SU-DHL-6 (cell line): ENCODE measurements at regions not wholly inside any gene's neighbourhood (a gene's known extent, or its start where the extent isn't known, plus 50 kb on each side); places are given as distances from the start of the nearest gene placed in this dataset.

Experiments
- H2AFZ ChIP-seq: fragments of 200-600 bp; sonication (generic); 2 replicates; pipeline ENCODE4 v1.6.1; 2014; ENCODE audit warnings: low read depth, mild to moderate bottlenecking, moderate library complexity, mixed read lengths, antibody characterized with exemption, low read length; ENCODE audit not compliant: severe bottlenecking
- H3F3A ChIP-seq: fragments of 200-600 bp; shearing (Covaris generic); 2 replicates; pipeline ENCODE4 v1.6.0; 2016; ENCODE audit warnings: antibody characterized with exemption, mild to moderate bottlenecking; ENCODE audit not compliant: insufficient read depth
- H3K27ac ChIP-seq: fragments of 200-600 bp; sonication (generic); 2 replicates; pipeline ENCODE4 v1.5.1; 2016; ENCODE audit warnings: low read depth, mild to moderate bottlenecking, low read length, moderate library complexity, mixed read lengths
- H3K27me3 ChIP-seq: fragments of 200-600 bp; sonication (generic), shearing (Covaris generic); 2 replicates; pipeline ENCODE4 v1.6.0; 2014; ENCODE audit warnings: mild to moderate bottlenecking, low read length
- H3K36me3 ChIP-seq: fragments of 200-600 bp; sonication (generic); 2 replicates; pipeline ENCODE4 v1.6.1; 2014; ENCODE audit warnings: mild to moderate bottlenecking, low read length, mixed read lengths
- H3K4me2 ChIP-seq: fragments of 300-600, 200-600 bp; shearing (Covaris generic), sonication (generic); 2 replicates; pipeline ENCODE4 v1.6.0; 2014; ENCODE audit warnings: low read length, low read depth, mild to moderate bottlenecking; ENCODE audit not compliant: poor library complexity, severe bottlenecking
- H3K4me3 ChIP-seq: fragments of 200-600 bp; sonication (generic); 2 replicates; pipeline ENCODE4 v1.5.1; 2014; ENCODE audit warnings: antibody characterized with exemption, low read length, mild to moderate bottlenecking, mixed read lengths; ENCODE audit not compliant: insufficient read depth, poor library complexity, severe bottlenecking
- H3K79me2 ChIP-seq: fragments of 200-600 bp; sonication (generic); 2 replicates; pipeline ENCODE4 v1.6.1; 2014; ENCODE audit warnings: mild to moderate bottlenecking, low read length, moderate library complexity; ENCODE audit not compliant: insufficient read depth
- H3K9ac ChIP-seq: fragments of 200-600 bp; sonication (generic); 2 replicates; pipeline ENCODE4 v1.7.0; 2014; ENCODE audit warnings: mild to moderate bottlenecking, low read length
- H3K9me2 ChIP-seq: fragments of 200-600 bp; sonication (generic); replicated peaks from 2 replicates; pipeline ENCODE4 v1.6.1; 2014; ENCODE audit warnings: low read length; ENCODE audit not compliant: insufficient read depth
- H3K9me3 ChIP-seq: fragments of 200-600 bp; sonication (generic); 2 replicates; pipeline ENCODE4 v1.6.1; 2014; ENCODE audit warnings: low read length, mixed read lengths; ENCODE audit not compliant: insufficient read depth
- H4K20me1 ChIP-seq: fragments of 200-600 bp; sonication (generic); 2 replicates; pipeline ENCODE4 v1.6.1; 2014; ENCODE audit warnings: low read depth, mild to moderate bottlenecking, antibody characterized with exemption, low read length, moderate library complexity, mixed read lengths
- EZH2phosphoT487 ChIP-seq: fragments of 200-600 bp; sonication (generic), shearing (Covaris generic); conservative IDR thresholded peaks from 2 replicates; pipeline ENCODE4 v1.6.1; 2018; ENCODE audit warnings: mild to moderate bottlenecking, antibody characterized with exemption, low read length, moderate library complexity, mixed read lengths
- TF ChIP-seq, protein P1 (sequence below): fragments of 200-600 bp; sonication (generic); IDR thresholded peaks from one replicate; pipeline ENCODE4 v1.5.1; 2017; ENCODE audit warnings: antibody characterized with exemption, mild to moderate bottlenecking, low read length, moderate library complexity; ENCODE audit not compliant: insufficient read depth, poor library complexity, severe bottlenecking

DNA sequence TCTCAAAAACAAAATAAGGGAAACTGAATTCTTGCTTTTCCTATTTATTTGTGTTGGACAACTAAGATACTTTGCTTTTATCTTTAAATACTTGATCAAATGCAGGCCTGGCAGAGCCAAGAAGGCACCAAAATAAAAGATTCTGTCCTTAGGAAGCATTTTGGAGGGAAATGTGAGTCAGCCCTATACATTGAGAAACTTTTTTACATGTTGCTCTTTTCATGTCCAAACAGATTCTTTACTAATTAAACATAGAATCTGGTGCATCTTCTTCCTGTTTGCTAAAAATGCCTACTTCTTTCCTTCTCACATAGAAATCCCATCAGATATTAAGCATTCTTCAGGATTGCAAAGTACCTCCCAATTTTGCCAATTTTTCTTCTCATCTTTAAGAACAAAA lies 1160.4 kb downstream of the EFNA5 start:
- TF ChIP-seq EZH2phosphoT487, result no peak
- TF ChIP-seq, protein P1, sequence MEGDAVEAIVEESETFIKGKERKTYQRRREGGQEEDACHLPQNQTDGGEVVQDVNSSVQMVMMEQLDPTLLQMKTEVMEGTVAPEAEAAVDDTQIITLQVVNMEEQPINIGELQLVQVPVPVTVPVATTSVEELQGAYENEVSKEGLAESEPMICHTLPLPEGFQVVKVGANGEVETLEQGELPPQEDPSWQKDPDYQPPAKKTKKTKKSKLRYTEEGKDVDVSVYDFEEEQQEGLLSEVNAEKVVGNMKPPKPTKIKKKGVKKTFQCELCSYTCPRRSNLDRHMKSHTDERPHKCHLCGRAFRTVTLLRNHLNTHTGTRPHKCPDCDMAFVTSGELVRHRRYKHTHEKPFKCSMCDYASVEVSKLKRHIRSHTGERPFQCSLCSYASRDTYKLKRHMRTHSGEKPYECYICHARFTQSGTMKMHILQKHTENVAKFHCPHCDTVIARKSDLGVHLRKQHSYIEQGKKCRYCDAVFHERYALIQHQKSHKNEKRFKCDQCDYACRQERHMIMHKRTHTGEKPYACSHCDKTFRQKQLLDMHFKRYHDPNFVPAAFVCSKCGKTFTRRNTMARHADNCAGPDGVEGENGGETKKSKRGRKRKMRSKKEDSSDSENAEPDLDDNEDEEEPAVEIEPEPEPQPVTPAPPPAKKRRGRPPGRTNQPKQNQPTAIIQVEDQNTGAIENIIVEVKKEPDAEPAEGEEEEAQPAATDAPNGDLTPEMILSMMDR, result no peak
- Histone ChIP-seq H3K9me3 (no peaks in the 10 kb centered on the region), H3K9ac (no peak overlapping the region), H3K9me2 (no peaks in the 10 kb centered on the region), H3K79me2 (no peaks in the 10 kb centered on the region), H3K4me2 (no peak overlapping the region), H3K27ac (no peak overlapping the region), H3F3A (no peaks in the 10 kb centered on the region), H4K20me1 (no peaks in the 10 kb centered on the region), H3K4me3 (no peak overlapping the region), H3K27me3 (no peaks in the 10 kb centered on the region), H3K36me3 (no peaks in the 10 kb centered on the region), H2AFZ (no peak overlapping the region)

DNA sequence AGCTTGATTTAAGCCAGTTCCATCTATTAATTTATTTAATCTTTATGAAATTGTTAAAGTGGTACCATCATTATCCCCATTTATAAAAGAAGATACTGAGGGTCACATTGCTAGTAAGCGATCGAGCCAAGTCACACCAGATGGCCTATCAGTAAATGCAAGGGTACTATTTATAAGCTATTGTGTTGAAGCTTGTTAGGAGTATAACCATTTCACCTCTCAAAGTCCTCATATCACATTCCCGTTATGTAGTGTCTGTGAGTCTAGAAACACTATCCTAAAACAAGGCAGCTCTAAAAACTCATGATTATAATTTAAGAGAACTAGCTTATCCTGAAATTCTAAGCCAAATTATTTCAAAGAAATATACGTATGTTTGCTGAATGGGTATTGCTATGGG lies 1161.8 kb downstream of the EFNA5 start:
- TF ChIP-seq, protein P1, result no peak
- no peak for TF ChIP-seq EZH2phosphoT487
- no peaks in the 10 kb centered on the region for H3K79me2 ChIP-seq

DNA sequence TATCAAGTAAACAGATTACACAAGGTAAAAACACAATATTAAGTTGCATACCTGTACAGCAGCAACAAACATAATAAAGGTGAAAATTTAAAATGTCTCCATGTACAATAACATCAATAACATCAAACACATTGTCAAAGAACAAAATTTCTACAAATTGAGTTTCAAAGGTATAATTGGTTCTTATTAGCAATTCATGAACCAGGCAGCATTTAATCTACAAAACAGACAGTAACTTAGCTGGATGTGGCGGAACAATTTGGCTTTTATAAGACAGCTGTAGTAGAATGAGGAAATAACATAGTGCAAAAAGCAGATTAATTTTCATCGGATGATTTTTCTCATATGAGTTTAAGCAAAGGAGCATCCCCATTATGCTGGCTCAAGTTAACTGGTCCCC lies 1176.8 kb downstream of the EFNA5 start:
- no peak for TF ChIP-seq EZH2phosphoT487
- TF ChIP-seq, protein P1, result no peak

More for the DNA sequence above, 1161.8 kb downstream of the EFNA5 start:
- no peaks in the 10 kb centered on the region for H4K20me1 ChIP-seq
- no peak overlapping the region for H3K27ac ChIP-seq
- H3K4me3 ChIP-seq, result no peak overlapping the region
- H2AFZ ChIP-seq, result no peak overlapping the region
- H3F3A ChIP-seq, result no peaks in the 10 kb centered on the region
- H3K9me2 ChIP-seq, result no peaks in the 10 kb centered on the region
- no peak overlapping the region for H3K9ac ChIP-seq
- H3K9me3 ChIP-seq, result no peaks in the 10 kb centered on the region
- H3K36me3 ChIP-seq, result no peaks in the 10 kb centered on the region
- no peak overlapping the region for H3K4me2 ChIP-seq
- no peaks in the 10 kb centered on the region for H3K27me3 ChIP-seq

More for the DNA sequence above, 1176.8 kb downstream of the EFNA5 start:
- H3K79me2 ChIP-seq, result no peaks in the 10 kb centered on the region
- H3K9me2 ChIP-seq, result no peaks in the 10 kb centered on the region
- H3K36me3 ChIP-seq, result no peaks in the 10 kb centered on the region
- H3K4me3 ChIP-seq, result no peak overlapping the region
- no peaks in the 10 kb centered on the region for H3K9me3 ChIP-seq
- H3K27ac ChIP-seq, result no peak overlapping the region
- H3K4me2 ChIP-seq, result no peak overlapping the region
- H3F3A ChIP-seq, result no peaks in the 10 kb centered on the region
- H2AFZ ChIP-seq, result no peak overlapping the region
- no peak overlapping the region for H3K9ac ChIP-seq
- no peaks in the 10 kb centered on the region for H3K27me3 ChIP-seq
- no peaks in the 10 kb centered on the region for H4K20me1 ChIP-seq
